NT2/D1 (cell line): ENCODE measurements at regions not wholly inside any gene's neighbourhood (a gene's known extent, or its start where the extent isn't known, plus 50 kb on each side); places are given as distances from the start of the nearest gene placed in this dataset.

Source experiments
- SUZ12 ChIP-seq: IDR thresholded peaks from 2 replicates; pipeline ENCODE4 v1.6.1; 2011; ENCODE audit not compliant: insufficient read length, insufficient read depth; ENCODE audit errors: extremely low read depth
- YY1 ChIP-seq: IDR thresholded peaks from 2 replicates; pipeline ENCODE4 v1.6.1; 2011; ENCODE audit not compliant: insufficient read length, insufficient read depth
- ZNF274 ChIP-seq: IDR thresholded peaks from 2 replicates; pipeline ENCODE4 v1.6.1; 2011; ENCODE audit warnings: mild to moderate bottlenecking, low read depth, low read length

DNA sequence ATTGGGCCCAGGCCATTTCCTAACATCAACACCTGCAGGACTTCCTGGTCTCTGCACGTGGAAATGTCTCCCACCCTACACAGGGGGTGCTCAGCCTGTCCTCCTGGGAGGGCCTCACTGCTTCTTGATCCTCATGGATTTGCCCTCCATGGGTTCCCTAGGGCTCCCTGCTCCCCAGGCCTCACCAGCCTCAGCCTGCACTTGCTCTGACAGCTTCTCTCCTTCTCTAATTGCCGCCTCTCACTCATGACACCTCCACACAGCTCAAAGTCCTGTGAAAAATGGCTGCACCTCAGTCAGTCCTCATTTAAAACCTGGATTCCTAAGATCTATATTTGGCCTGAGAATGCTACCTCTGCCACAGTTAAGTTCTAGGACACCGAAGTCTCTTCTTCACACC, 130.6 kb downstream of the PXDC1 start:
- TF ChIP-seq YY1: no peak
- no peak for TF ChIP-seq ZNF274
- no peak for TF ChIP-seq SUZ12
